ENCODE measurements at regions not wholly inside any gene's neighbourhood (a gene's known extent, or its start where the extent isn't known, plus 50 kb on each side); places are given as distances from the start of the nearest gene placed in this dataset.

DNA sequence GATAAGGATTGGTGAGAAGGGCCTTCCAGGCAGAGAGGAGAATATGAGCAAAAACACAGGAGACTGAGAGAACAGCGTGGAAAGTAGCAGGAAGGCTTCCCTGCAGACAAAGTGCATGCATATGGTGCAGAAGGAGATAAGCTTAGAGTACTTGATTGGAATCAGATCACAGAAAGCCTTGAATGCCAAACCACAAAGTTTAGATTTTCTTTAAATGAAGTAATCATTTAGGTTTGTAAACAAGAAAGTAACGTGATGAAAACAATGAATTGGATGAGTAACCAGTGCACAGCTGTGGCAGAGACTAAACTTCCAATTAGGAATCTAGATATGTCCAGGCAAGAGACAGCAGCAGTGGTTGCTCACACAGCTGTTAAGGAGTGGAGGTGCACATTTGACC lies 83.8 kb upstream of the C1QTNF7 start:
- intact Hi-C loops (cut with DNase I) = no loop called here
- Histone ChIP-seq H3K4me3 (no peak overlapping the region), H3K27me3 (no peaks in the 10 kb centered on the region), H3K27ac (no peak overlapping the region), H3K9me3 (no peaks in the 10 kb centered on the region), H3K36me3 (no peaks in the 10 kb centered on the region), H3K4me1 (no peaks in the 10 kb centered on the region)
- TF ChIP-seq, protein P1, sequence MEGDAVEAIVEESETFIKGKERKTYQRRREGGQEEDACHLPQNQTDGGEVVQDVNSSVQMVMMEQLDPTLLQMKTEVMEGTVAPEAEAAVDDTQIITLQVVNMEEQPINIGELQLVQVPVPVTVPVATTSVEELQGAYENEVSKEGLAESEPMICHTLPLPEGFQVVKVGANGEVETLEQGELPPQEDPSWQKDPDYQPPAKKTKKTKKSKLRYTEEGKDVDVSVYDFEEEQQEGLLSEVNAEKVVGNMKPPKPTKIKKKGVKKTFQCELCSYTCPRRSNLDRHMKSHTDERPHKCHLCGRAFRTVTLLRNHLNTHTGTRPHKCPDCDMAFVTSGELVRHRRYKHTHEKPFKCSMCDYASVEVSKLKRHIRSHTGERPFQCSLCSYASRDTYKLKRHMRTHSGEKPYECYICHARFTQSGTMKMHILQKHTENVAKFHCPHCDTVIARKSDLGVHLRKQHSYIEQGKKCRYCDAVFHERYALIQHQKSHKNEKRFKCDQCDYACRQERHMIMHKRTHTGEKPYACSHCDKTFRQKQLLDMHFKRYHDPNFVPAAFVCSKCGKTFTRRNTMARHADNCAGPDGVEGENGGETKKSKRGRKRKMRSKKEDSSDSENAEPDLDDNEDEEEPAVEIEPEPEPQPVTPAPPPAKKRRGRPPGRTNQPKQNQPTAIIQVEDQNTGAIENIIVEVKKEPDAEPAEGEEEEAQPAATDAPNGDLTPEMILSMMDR (IDR thresholded peaks at IDR 0.05) = no peak
- DNase-seq (peak in 2 of 4 donors; percentile 51 to 61), ATAC-seq (peak; percentile 54)

GRCh38 chr4:15345134-15345533 lies 82.7 kb upstream of the C1QTNF7 start:
- Histone ChIP-seq H3K9me3 (no peaks in the 10 kb centered on the region), H3K4me1 (no peaks in the 10 kb centered on the region), H3K36me3 (no peaks in the 10 kb centered on the region), H3K4me3 (no peak overlapping the region), H3K27ac (no peak overlapping the region), H3K27me3 (no peaks in the 10 kb centered on the region)
- intact Hi-C loops (cut with DNase I) = no loop called here
- TF ChIP-seq, protein P1 (IDR thresholded peaks at IDR 0.05) = no peak
- ATAC-seq = no peak
- DNase-seq = no peak

DNA sequence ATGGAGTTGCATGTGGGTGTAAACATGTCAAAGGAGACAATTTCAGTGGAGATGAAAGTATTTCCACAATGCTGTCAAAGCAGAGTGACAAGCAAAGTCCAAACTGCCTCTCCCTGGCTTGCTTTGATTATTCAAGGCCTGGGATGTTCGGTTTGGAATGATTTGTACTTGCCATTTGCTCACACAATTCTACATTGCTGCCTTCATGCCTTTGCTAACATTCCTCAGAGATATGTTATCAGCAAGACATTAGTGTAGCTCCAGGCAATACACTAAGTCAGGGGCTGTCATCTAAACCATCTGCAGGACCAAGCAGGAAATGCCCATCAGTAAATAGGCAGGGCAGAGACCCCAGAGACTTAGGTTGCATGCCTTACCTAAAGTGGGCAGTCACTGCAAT lies 79.6 kb upstream of the C1QTNF7 start:
- Histone ChIP-seq H3K27ac (no peak overlapping the region), H3K4me3 (no peak overlapping the region), H3K4me1 (no peaks in the 10 kb centered on the region), H3K36me3 (no peaks in the 10 kb centered on the region), H3K27me3 (no peaks in the 10 kb centered on the region), H3K9me3 (no peaks in the 10 kb centered on the region)
- intact Hi-C loops (cut with DNase I) = no loop called here
- TF ChIP-seq, protein P1 (IDR thresholded peaks at IDR 0.05) = no peak
- ATAC-seq = no peak
- DNase-seq = no peak

DNA sequence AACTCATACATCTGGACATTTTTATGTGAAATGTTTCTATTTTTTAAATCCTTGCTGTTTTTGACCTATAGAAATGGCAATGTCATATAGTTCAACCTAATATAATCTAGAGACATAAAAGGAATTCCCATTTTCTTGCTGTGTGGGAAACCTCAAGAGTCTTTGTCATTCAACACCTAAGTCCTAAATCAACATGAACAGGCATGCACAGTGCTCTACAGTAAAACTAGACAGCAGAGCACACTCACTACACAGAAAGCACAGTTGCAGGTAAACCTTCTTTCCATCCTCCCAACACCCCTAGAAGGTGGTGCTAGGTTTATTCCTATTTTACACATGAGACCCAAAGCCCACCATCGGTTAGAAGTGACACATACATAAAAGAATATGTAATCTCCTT lies 79.1 kb upstream of the C1QTNF7 start:
- Histone ChIP-seq H3K27me3 (no peaks in the 10 kb centered on the region), H3K36me3 (no peaks in the 10 kb centered on the region), H3K4me3 (no peak overlapping the region), H3K27ac (no peak overlapping the region), H3K4me1 (no peaks in the 10 kb centered on the region), H3K9me3 (no peaks in the 10 kb centered on the region)
- intact Hi-C loops (cut with DNase I) = no loop called here
- DNase-seq (no peak), ATAC-seq (no peak)
- TF ChIP-seq, protein P1 (IDR thresholded peaks at IDR 0.05) = no peak

DNA sequence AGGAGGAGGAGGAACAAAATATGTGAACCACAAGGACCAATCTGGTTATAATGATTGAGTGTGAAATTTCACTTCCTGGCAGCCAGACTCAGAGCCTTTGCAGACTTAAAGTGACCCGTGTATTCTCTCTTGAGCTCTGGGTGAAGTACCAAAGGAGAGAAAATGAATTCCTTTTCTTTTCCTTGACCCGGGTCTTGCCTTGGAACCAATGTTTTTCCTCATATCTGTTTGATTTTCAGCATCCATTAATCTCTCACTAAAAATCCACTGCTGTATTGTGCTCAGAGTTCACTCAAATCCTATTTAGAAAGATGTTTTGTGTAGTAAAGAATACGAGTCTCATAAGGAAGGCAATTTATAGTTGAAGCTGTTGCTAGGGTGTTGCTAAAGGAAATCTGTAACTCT lies 78.3 kb upstream of the C1QTNF7 start:
- Histone ChIP-seq H3K4me1 (no peaks in the 10 kb centered on the region), H3K27me3 (no peaks in the 10 kb centered on the region), H3K27ac (no peak overlapping the region), H3K9me3 (no peaks in the 10 kb centered on the region), H3K4me3 (no peak overlapping the region), H3K36me3 (no peaks in the 10 kb centered on the region)
- intact Hi-C loops (cut with DNase I) = no loop called here
- peak; percentile 47 for ATAC-seq
- TF ChIP-seq, protein P1 (IDR thresholded peaks at IDR 0.05) = no peak
- DNase-seq = peak in 2 of 4 donors; percentile 45 to 55

Measured in left lung (tissue), 4 donors.